AG08395 (cell line): ENCODE measurements at regions not wholly inside any gene's neighbourhood (a gene's known extent, or its start where the extent isn't known, plus 50 kb on each side); places are given as distances from the start of the nearest gene placed in this dataset.
A peak's percentile ranks its signal among the peaks of the same experiment; 100 is the strongest.

Source experiments
- DNase-seq: peaks from one replicate; pipeline ENCODE4 v3.0.0; 2012; ENCODE audit warnings: mixed read lengths, low spot score

GRCh38 chr14:58697930-58698642, 60.3 kb downstream of the DACT1 start:
- no peak for DNase-seq

GRCh38 chr14:58699681-58700205, 62.0 kb downstream of the DACT1 start:
- no peak for DNase-seq

- DNase-seq: no peak
These were observed 63.4 kb downstream of the DACT1 start for GRCh38 chr14:58701156-58701555.

- DNase-seq: no peak
These were observed 63.8 kb downstream of the DACT1 start for GRCh38 chr14:58701604-58702003.

- no peak for DNase-seq
These were observed 64.8 kb downstream of the DACT1 start for GRCh38 chr14:58702441-58703160.

GRCh38 chr14:58703161-58703506, 65.4 kb downstream of the DACT1 start:
- DNase-seq: no peak

- DNase-seq: peak; percentile 41
These were observed 67.3 kb downstream of the DACT1 start for GRCh38 chr14:58705066-58705465.

GRCh38 chr14:58707949-58708348, 70.2 kb downstream of the DACT1 start:
- DNase-seq: no peak

GRCh38 chr14:58709949-58710348, 72.2 kb downstream of the DACT1 start:
- no peak for DNase-seq

- DNase-seq: no peak
These were observed 73.6 kb downstream of the DACT1 start for GRCh38 chr14:58711382-58711781.

GRCh38 chr14:58712357-58712756, 74.6 kb downstream of the DACT1 start:
- no peak for DNase-seq

GRCh38 chr14:58713677-58714076, 75.9 kb downstream of the DACT1 start:
- DNase-seq: no peak

GRCh38 chr14:58716706-58717105, 78.9 kb downstream of the DACT1 start:
- DNase-seq: peak; percentile 28

- DNase-seq: no peak
These were observed 79.4 kb downstream of the DACT1 start for GRCh38 chr14:58717211-58717610.

GRCh38 chr14:58717813-58718212, 80.1 kb downstream of the DACT1 start:
- DNase-seq: no peak

GRCh38 chr14:58718226-58719205, 80.8 kb downstream of the DACT1 start:
- DNase-seq: no peak

GRCh38 chr14:58721723-58722122, 84.0 kb downstream of the DACT1 start:
- DNase-seq: no peak

- DNase-seq: peak; percentile 17
These were observed 84.7 kb downstream of the DACT1 start for GRCh38 chr14:58722441-58722840.

GRCh38 chr14:58724206-58724605, 86.4 kb downstream of the DACT1 start:
- no peak for DNase-seq

GRCh38 chr14:58724702-58725101, 86.9 kb downstream of the DACT1 start:
- DNase-seq: no peak

GRCh38 chr14:58725226-58725625, 87.5 kb downstream of the DACT1 start:
- DNase-seq: no peak

GRCh38 chr14:58725871-58726270, 88.1 kb downstream of the DACT1 start:
- DNase-seq: no peak
